ENCODE measurements at regions not wholly inside any gene's neighbourhood (a gene's known extent, or its start where the extent isn't known, plus 50 kb on each side); places are given as distances from the start of the nearest gene placed in this dataset.

GRCh38 chr9:117649126-117649525 lies 55.1 kb upstream of the TLR4 start:
- DNase-seq (ENCODE audit: low read depth, low spot score) (no peak), FAIRE-seq (no peak)
- Histone ChIP-seq H3K27ac (ENCODE audit: control insufficient read depth, insufficient read depth, low read length) (no peak overlapping the region), H3K36me3 (ENCODE audit: control insufficient read depth in 2 of 2, extremely low read depth in 1 of 2, insufficient read depth in 2 of 2, low read length in 2 of 2) (no peaks in the 10 kb centered on the region), H3K4me1 (ENCODE audit: control insufficient read depth, extremely low read depth, insufficient read depth, low read length) (no peaks in the 10 kb centered on the region), H3K4me2 (ENCODE audit: control insufficient read depth, extremely low read depth, insufficient read depth, low read depth, low read length) (no peak overlapping the region), H4K20me1 (ENCODE audit: control insufficient read depth, extremely low read depth, insufficient read depth, low read length) (no peaks in the 10 kb centered on the region), H3K4me3 (ENCODE audit: control insufficient read depth in 2 of 3, extremely low read depth in 1 of 3, insufficient read depth in 2 of 3, low read depth in 1 of 3, low read length in 3 of 3) (no peak overlapping the region), H3K79me2 (ENCODE audit: control insufficient read depth, insufficient read depth, low read length) (no peaks in the 10 kb centered on the region), H3K9ac (ENCODE audit: control insufficient read depth, extremely low read depth, insufficient read depth, low read length) (no peak overlapping the region), H3K9me1 (ENCODE audit: control insufficient read depth, extremely low read depth, insufficient read depth, low read length) (no peaks in the 10 kb centered on the region), H2AFZ (ENCODE audit: control insufficient read depth, low read length) (no peak overlapping the region), H3K9me3 (ENCODE audit: control insufficient read depth, low read depth, low read length) (no peaks in the 10 kb centered on the region), H3K27me3 (ENCODE audit: control insufficient read depth, extremely low read depth, insufficient read depth, low read length) (no peaks in the 10 kb centered on the region)
- dilution Hi-C loops (cut with MboI; ENCODE audit: extremely low pct_ligation_motif_present, low sequenced_read_pairs) = no loop called here
- TF ChIP-seq EZH2 (IDR thresholded peaks at IDR 0.05; ENCODE audit: low read length) (no peak), CTCF (optimal IDR thresholded peaks at IDR 0.05 in 1 of 3, IDR thresholded peaks at IDR 0.05 in 1 of 3, conservative IDR thresholded peaks at IDR 0.05 in 1 of 3; ENCODE audit: extremely low read depth in 1 of 3, insufficient read depth in 2 of 3, low read length in 3 of 3) (no peak)

GRCh38 chr9:117644932-117645636 lies 59.1 kb upstream of the TLR4 start:
- H3K4me3 ChIP-seq (ENCODE audit: control insufficient read depth in 2 of 3, extremely low read depth in 1 of 3, insufficient read depth in 2 of 3, low read depth in 1 of 3, low read length in 3 of 3) = no peak overlapping the region
- FAIRE-seq = no peak

More at GRCh38 chr9:117644932-117645636, 59.1 kb upstream of the TLR4 start:
- Histone ChIP-seq H3K27me3 (ENCODE audit: control insufficient read depth, extremely low read depth, insufficient read depth, low read length) (peaks cover 5% of the 10 kb centered on the region), H3K4me2 (ENCODE audit: control insufficient read depth, extremely low read depth, insufficient read depth, low read depth, low read length) (peak overlapping the region; percentile 22), H3K9me1 (ENCODE audit: control insufficient read depth, extremely low read depth, insufficient read depth, low read length) (no peaks in the 10 kb centered on the region), H2AFZ (ENCODE audit: control insufficient read depth, low read length) (no peak overlapping the region), H3K79me2 (ENCODE audit: control insufficient read depth, insufficient read depth, low read length) (no peaks in the 10 kb centered on the region), H4K20me1 (ENCODE audit: control insufficient read depth, extremely low read depth, insufficient read depth, low read length) (no peaks in the 10 kb centered on the region), H3K4me1 (ENCODE audit: control insufficient read depth, extremely low read depth, insufficient read depth, low read length) (no peaks in the 10 kb centered on the region), H3K27ac (ENCODE audit: control insufficient read depth, insufficient read depth, low read length) (no peak overlapping the region), H3K9ac (ENCODE audit: control insufficient read depth, extremely low read depth, insufficient read depth, low read length) (no peak overlapping the region), H3K9me3 (ENCODE audit: control insufficient read depth, low read depth, low read length) (no peaks in the 10 kb centered on the region), H3K36me3 (ENCODE audit: control insufficient read depth in 2 of 2, extremely low read depth in 1 of 2, insufficient read depth in 2 of 2, low read length in 2 of 2) (no peaks in the 10 kb centered on the region)
- TF ChIP-seq CTCF (optimal IDR thresholded peaks at IDR 0.05 in 1 of 3, IDR thresholded peaks at IDR 0.05 in 1 of 3, conservative IDR thresholded peaks at IDR 0.05 in 1 of 3; ENCODE audit: extremely low read depth in 1 of 3, insufficient read depth in 2 of 3, low read length in 3 of 3) (no peak), EZH2 (IDR thresholded peaks at IDR 0.05; ENCODE audit: low read length) (no peak)
- DNase-seq (ENCODE audit: low read depth, low spot score) = no peak
- dilution Hi-C loops (cut with MboI; ENCODE audit: extremely low pct_ligation_motif_present, low sequenced_read_pairs) = no loop called here

Measured in keratinocyte (primary cell).